ENCODE measurements at regions not wholly inside any gene's neighbourhood (a gene's known extent, or its start where the extent isn't known, plus 50 kb on each side); places are given as distances from the start of the nearest gene placed in this dataset.

GRCh38 chr3:31408720-31409119, 124.0 kb upstream of the STT3B start:
- TF ChIP-seq, protein P1, sequence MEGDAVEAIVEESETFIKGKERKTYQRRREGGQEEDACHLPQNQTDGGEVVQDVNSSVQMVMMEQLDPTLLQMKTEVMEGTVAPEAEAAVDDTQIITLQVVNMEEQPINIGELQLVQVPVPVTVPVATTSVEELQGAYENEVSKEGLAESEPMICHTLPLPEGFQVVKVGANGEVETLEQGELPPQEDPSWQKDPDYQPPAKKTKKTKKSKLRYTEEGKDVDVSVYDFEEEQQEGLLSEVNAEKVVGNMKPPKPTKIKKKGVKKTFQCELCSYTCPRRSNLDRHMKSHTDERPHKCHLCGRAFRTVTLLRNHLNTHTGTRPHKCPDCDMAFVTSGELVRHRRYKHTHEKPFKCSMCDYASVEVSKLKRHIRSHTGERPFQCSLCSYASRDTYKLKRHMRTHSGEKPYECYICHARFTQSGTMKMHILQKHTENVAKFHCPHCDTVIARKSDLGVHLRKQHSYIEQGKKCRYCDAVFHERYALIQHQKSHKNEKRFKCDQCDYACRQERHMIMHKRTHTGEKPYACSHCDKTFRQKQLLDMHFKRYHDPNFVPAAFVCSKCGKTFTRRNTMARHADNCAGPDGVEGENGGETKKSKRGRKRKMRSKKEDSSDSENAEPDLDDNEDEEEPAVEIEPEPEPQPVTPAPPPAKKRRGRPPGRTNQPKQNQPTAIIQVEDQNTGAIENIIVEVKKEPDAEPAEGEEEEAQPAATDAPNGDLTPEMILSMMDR (IDR thresholded peaks at IDR 0.05) = no peak
- no peak for TF ChIP-seq POLR2A (IDR thresholded peaks at IDR 0.05)

All from body of pancreas (tissue), 4 donors.